B cell (primary cell): ENCODE measurements at regions not wholly inside any gene's neighbourhood (a gene's known extent, or its start where the extent isn't known, plus 50 kb on each side); places are given as distances from the start of the nearest gene placed in this dataset.

ENCODE experiments used
- ATAC-seq: fragments of 200-7000 bp; cut with Tn5 transposase; one replicate; pipeline ENCODE4 v1.10.0; 2021; ENCODE audit warnings: low read depth, mild to moderate bottlenecking, moderate number of reproducible peaks, moderate library complexity
- CTCF ChIA-PET: fragments of 350-600 bp; sonication (Branson Sonifier 250); formaldehyde crosslinking; loops from one replicate; lab custom pipeline; 2021; ENCODE audit warnings: antibody characterized with exemption, inconsistent platforms; lab: Charles Lee
- POLR2A ChIA-PET: fragments of 350-600 bp; sonication (Branson Sonifier 250); formaldehyde crosslinking; loops from one replicate; lab custom pipeline; 2021; ENCODE audit warnings: antibody characterized with exemption; lab: Charles Lee
- DNase-seq: peaks from one replicate; pipeline ENCODE4 v3.0.0; 2013
- H2AFZ ChIP-seq: 2 replicates; pipeline ENCODE4 v1.6.1; 2012; ENCODE audit warnings: mild to moderate bottlenecking, low read depth, low read length; ENCODE audit not compliant: insufficient read depth, poor library complexity, severe bottlenecking
- H3K27ac ChIP-seq, 2 donors: 1 replicate in 1 of 2; 2 replicates in 1 of 2; pipeline ENCODE4 v1.5.1; 2012 to 2013; ENCODE audit warnings: low read length in 2 of 2, mild to moderate bottlenecking in 2 of 2, moderate library complexity in 1 of 2
- H3K27me3 ChIP-seq, 4 experiments: fragments of 200-600 bp in 1 of 4; sonication (generic) in 1 of 4; replicated peaks in 1 of 4; 1 replicate in 2 of 4; 2 replicates in 2 of 4; pipeline versions ENCODE4 v1.6.1 to v1.7.0; 2013 to 2016; ENCODE audit warnings: low read length in 3 of 4, mild to moderate bottlenecking in 2 of 4, mixed read lengths in 1 of 4, moderate library complexity in 1 of 4; ENCODE audit not compliant: insufficient read depth in 4 of 4, control insufficient read depth in 3 of 4; ENCODE audit errors: control extremely low read depth in 1 of 4
- H3K36me3 ChIP-seq, 2 experiments: replicated peaks in 1 of 2; 1 replicate in 1 of 2; 2 replicates in 1 of 2; pipeline versions ENCODE4 v1.6.1 to v1.7.1; 2013; ENCODE audit warnings: low read length in 1 of 2; ENCODE audit not compliant: insufficient read depth in 2 of 2, control insufficient read depth in 1 of 2; ENCODE audit errors: control extremely low read depth in 1 of 2, extremely low read depth in 1 of 2
- H3K4me1 ChIP-seq, 2 donors: fragments of 200-600 bp in 1 of 2; sonication (generic) in 1 of 2; 1 replicate in 1 of 2; 2 replicates in 1 of 2; pipeline versions ENCODE4 v1.5.1 to v1.6.1; 2013 to 2017; ENCODE audit warnings: low read length in 2 of 2; ENCODE audit not compliant: control insufficient read depth in 2 of 2, insufficient read depth in 2 of 2
- H3K4me2 ChIP-seq: replicated peaks from 2 replicates; pipeline ENCODE3; 2012; ENCODE audit warnings: mild to moderate bottlenecking, low read depth, low read length; ENCODE audit not compliant: poor library complexity, severe bottlenecking
- H3K4me3 ChIP-seq, 5 experiments: fragments of 200-600 bp in 1 of 5; sonication (generic) in 1 of 5; 1 replicate in 3 of 5; 2 replicates in 2 of 5; pipeline versions ENCODE4 v1.5.1 to v1.7.0; 2011 to 2016; ENCODE audit warnings: low read length in 4 of 5, mild to moderate bottlenecking in 4 of 5, low read depth in 2 of 5, control low read depth in 1 of 5, moderate library complexity in 1 of 5; ENCODE audit not compliant: insufficient read depth in 1 of 5; ENCODE audit errors: control extremely low read depth in 1 of 5, extremely low read depth in 1 of 5
- H3K79me2 ChIP-seq: fragments of 200-600 bp; sonication (generic); one replicate; pipeline ENCODE4 v1.6.0; 2016; ENCODE audit warnings: low read length; ENCODE audit not compliant: control insufficient read depth, insufficient read depth
- H3K9ac ChIP-seq: fragments of 200-600 bp; sonication (generic); 2 replicates; pipeline ENCODE4 v1.6.1; 2017; ENCODE audit warnings: mild to moderate bottlenecking, low read length, moderate library complexity
- H3K9me3 ChIP-seq, 3 donors: one replicate each; pipeline versions ENCODE4 v1.6.1 to v1.7.1; 2013; ENCODE audit warnings: low read length in 2 of 3; ENCODE audit not compliant: control insufficient read depth in 2 of 3, insufficient read depth in 1 of 3; ENCODE audit errors: control extremely low read depth in 1 of 3
- H4K20me1 ChIP-seq: 2 replicates; pipeline ENCODE4 v1.6.0; 2012; ENCODE audit warnings: mild to moderate bottlenecking, low read length; ENCODE audit not compliant: insufficient read depth, control insufficient read depth, poor library complexity, severe bottlenecking
- H3K27ac Mint-ChIP-seq: one replicate; pipeline ENCODE4 v1.8.0; 2021; ENCODE audit warnings: mixed read lengths
- H3K27me3 Mint-ChIP-seq: one replicate; pipeline ENCODE4 v1.8.0; 2021; ENCODE audit warnings: mixed read lengths
- H3K4me1 Mint-ChIP-seq: one replicate; pipeline ENCODE4 v1.8.0; 2021; ENCODE audit warnings: mixed read lengths
- H3K4me3 Mint-ChIP-seq: one replicate; pipeline ENCODE4 v1.8.0; 2021; ENCODE audit warnings: mixed read lengths
- H3K9me3 Mint-ChIP-seq: one replicate; pipeline ENCODE4 v1.8.0; 2022; ENCODE audit warnings: mixed read lengths; ENCODE audit not compliant: insufficient read depth
- EZH2 ChIP-seq: IDR thresholded peaks from 2 replicates; pipeline ENCODE4 v1.6.1; 2012; ENCODE audit warnings: borderline replicate concordance, low read depth, mild to moderate bottlenecking, moderate library complexity, low read length; ENCODE audit not compliant: insufficient read depth, poor library complexity, severe bottlenecking
- WGBS: methylation state at CpG from one replicate; pipeline ENCODE4 v1.1.5; 2013; ENCODE audit warnings: missing lambda C conversion rate; ENCODE audit not compliant: insufficient coverage; 5-methylcytosine and 5-hydroxymethylcytosine counted together
- intact Hi-C: fragments of 100-400 bp; cut with micrococcal nuclease; formaldehyde crosslinking; loops from one replicate; pipeline ENCODE4 v1.10.0; 2022
- TF ChIP-seq, protein P1 (sequence below): fragments of 200-600 bp; IDR thresholded peaks from one replicate; pipeline ENCODE4 v1.8.0; 2022; ENCODE audit warnings: antibody characterized with exemption, mild to moderate bottlenecking

GRCh38 chr13:30370916-30371521 lies 51.3 kb upstream of the UBE2L5 start:
- TF ChIP-seq, protein P1, sequence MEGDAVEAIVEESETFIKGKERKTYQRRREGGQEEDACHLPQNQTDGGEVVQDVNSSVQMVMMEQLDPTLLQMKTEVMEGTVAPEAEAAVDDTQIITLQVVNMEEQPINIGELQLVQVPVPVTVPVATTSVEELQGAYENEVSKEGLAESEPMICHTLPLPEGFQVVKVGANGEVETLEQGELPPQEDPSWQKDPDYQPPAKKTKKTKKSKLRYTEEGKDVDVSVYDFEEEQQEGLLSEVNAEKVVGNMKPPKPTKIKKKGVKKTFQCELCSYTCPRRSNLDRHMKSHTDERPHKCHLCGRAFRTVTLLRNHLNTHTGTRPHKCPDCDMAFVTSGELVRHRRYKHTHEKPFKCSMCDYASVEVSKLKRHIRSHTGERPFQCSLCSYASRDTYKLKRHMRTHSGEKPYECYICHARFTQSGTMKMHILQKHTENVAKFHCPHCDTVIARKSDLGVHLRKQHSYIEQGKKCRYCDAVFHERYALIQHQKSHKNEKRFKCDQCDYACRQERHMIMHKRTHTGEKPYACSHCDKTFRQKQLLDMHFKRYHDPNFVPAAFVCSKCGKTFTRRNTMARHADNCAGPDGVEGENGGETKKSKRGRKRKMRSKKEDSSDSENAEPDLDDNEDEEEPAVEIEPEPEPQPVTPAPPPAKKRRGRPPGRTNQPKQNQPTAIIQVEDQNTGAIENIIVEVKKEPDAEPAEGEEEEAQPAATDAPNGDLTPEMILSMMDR = no peak
- TF ChIP-seq EZH2 = no peak
- Mint-ChIP-seq H3K27ac (peak overlapping the region; percentile 94), H3K27me3 (no peaks in the 10 kb centered on the region), H3K9me3 (no peaks in the 10 kb centered on the region), H3K4me3 (peak overlapping the region; percentile 91), H3K4me1 (peaks cover 83% of the 10 kb centered on the region)
- intact Hi-C loops = loop anchor here (1.0 to 5.0 kb wide), 10 partner anchors 24 to 774 kb away; partner anchors contain the start of genes KATNAL1, SLC7A1, UBE2L5 and USPL1
- Histone ChIP-seq H3K36me3 (peaks cover 0 to 5% of the 10 kb centered on the region in 2 experiments), H3K4me2 (peak overlapping the region; percentile 79), H2AFZ (no peak overlapping the region), H3K27me3 (no peaks in the 10 kb centered on the region), H3K4me1 (peaks cover 74 to 81% of the 10 kb centered on the region in 2 donors), H3K4me3 (no peak overlapping the region), H3K27ac (peak overlapping the region; percentile 76 to 78), H4K20me1 (no peaks in the 10 kb centered on the region), H3K9me3 (no peaks in the 10 kb centered on the region), H3K79me2 (peaks cover 5% of the 10 kb centered on the region), H3K9ac (peak overlapping the region; percentile 31)
- CTCF ChIA-PET = interaction anchor here (0.5 to 8.9 kb wide), 17 partner anchors 10 to 248 kb away, joined by 3 to 93 read pairs (median 5); partner anchors contain the start of gene UBE2L5
- DNase-seq = peak; percentile 36
- ATAC-seq = no peak
- 100% methylated on average over 3 of the region's 4 CpGs for WGBS
- POLR2A ChIA-PET = interaction anchor here (0.6 to 5.0 kb wide), 13 partner anchors 11 to 1661 kb away, joined by 3 to 36 read pairs (median 5); partner anchors contain the start of genes ALOX5AP, HMGB1 and UBE2L5
